IPS-NIHi7 (cell line): ENCODE measurements at regions not wholly inside any gene's neighbourhood (a gene's known extent, or its start where the extent isn't known, plus 50 kb on each side); places are given as distances from the start of the nearest gene placed in this dataset.

Source experiments
- DNase-seq: peaks from one replicate; pipeline ENCODE4 v3.0.0; 2012; ENCODE audit warnings: mixed read lengths; ENCODE audit errors: extremely low spot score

DNA sequence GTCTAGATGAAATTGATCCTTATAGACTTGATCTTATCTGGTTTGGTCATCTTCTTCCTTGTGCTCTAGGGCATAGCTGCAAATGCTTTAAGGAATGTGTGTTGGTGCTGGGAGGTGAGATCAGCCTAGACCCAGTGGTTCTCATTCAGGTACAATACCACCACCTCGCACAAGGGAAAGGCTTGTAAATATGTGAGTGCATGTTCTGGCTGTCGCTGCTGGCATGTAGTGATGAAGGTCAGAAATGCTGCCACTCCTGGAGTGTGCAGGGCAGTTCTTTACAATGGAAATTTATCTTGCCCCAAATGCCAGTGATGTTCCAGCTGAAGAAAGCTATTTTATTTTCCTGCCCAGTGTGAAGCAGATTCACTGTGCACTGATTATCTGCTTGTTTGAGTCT lies 900.9 kb downstream of the QKI start:
- DNase-seq, result no peak

DNA sequence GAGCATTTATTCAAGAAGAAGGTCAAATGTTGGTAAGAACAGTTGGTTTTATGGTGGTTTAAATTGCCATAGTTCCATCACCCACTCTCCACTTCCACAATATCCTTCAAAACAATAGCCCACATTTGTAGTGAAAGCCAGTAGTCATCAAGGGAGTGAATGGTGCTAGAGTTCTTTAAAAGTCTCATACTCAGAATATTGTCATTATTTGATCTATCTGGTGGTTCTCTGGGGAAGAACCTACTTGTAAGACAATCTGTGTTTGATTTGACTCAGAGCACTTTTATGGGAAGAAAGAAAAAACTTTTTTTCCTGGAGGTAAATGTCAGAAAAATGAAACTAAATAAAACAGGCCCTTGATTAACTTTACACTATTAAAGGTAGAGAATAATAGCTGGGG lies 893.8 kb downstream of the QKI start:
- DNase-seq, result no peak

DNA sequence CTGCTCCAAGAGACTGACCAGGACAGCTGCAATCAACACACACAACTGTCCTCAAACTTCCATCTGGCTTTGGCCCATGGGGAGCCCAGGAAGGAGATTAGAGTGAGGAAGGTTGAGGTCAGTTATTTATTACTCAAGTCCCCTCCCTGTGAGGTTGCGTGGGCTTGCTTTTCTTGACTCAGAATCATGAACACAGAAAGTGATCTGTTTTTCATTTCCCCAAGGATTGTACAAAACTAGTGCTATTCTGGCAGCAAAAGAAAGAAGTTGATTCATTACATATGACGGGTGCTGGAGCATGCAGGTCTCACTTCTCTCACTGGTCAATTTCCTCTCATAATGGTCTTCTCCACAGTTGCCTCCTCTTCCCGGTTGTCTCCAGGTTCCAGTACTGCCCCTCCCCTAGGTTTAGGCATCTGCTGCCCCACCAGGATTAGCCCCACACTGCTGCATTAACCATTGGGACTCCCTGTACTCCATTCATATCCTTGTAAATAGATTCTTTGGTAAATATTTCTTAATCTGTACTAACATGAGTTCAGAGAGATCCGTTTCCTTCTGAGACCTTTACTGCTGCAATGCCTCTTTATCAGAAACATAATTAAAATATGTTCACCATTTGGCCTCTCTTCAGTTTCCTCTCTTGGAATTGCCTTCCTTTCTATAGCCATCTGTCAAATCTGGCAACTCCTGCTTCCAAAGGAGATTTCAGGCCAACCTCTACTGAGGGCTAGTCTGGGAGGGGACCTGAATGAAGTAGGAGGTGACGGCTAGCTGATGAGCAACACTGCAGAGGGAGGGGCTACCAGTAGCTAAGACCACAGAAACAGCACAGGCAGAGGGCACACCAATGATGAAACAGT lies 888.8 kb downstream of the QKI start:
- DNase-seq, result no peak

DNA sequence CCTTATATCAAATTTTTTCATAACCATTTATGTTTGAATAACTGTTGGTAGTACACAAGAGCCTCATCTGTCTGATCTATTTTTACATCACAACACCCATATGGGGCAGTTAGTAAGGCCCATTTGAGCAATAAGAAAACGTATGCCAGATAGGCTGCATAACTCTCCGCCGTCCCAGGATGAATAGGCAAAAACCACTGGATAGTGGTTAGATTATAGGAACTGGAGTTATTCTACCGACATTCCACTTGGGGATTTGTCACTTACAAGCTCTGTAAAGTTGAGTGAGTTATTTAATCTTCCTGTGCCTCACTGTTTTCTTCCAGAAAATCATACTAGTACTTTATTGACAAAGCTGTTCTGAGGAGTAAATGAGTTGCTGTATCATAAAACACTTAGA lies 881.9 kb downstream of the QKI start:
- DNase-seq, result no peak

DNA sequence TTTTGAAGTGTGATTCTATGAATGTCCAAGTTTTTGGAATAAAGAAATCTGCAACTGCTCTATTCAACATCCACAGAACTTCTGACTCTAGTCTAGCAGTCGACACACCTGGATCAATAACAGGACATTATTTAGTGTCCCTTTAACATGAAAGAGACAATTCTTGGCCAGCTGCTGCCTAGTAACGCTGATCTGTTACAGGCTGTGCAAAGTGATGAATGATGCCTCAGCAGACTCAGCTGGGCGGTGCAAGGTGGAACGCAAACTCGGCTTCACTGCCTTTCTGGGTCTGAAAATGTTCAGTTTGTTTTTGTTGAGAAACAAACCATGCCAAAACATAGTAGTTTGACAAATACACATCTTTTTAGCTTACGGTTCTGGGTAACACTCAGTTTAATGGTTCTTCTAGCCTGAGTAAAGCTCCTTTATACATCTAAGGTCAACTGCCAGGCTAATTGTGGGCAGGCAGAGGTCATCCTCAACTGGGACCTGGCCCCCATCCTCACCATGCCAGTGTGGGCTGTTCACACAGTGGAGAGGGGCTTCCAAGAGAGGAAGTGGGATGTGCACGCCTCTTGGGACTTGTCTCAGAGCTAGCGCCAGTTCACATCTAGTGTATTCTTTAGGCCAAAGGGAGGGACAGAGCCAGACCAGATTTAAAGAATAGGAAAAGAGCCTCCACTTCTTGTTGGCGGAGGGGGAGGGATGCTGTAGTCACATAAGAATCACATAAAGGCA lies 879.7 kb downstream of the QKI start:
- no peak for DNase-seq

DNA sequence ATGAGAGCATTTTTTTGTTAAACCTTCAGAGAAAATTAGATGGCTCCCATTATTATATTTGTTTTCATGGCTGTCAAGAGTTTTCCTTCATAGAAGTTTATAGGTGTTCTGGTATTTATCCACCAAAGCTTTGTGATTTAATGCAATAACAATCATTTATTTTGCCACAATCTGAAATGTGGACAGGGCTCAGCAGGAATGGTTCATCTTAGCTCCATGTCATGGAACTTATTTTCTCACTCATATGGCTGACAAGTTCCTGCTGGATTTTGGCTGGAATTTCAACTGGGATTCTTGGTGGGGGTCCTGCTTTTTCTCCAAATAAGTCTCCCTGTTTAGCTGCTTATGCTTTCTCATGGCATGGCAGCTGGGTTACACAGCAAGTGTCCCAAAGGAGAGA lies 876.7 kb downstream of the QKI start:
- no peak for DNase-seq

DNA sequence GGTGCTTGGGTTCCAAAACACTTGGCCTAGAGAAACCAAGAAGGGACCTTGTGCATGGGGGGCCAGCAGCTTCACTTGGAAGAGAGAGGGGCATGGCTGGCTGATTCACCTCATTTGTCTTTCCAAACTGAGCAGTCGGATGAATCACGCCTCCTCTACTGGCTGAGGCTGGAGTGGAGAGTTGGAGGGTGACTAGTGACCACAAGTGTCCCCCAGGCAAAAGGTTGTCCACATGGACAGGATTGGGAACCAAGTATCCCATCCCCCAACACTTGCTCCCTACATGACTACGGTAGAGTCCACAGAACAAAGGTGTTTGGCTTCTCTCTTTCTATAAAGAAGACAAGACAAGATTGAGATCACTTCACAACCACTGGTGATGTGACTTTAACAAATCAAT lies 875.6 kb downstream of the QKI start:
- DNase-seq, result no peak

DNA sequence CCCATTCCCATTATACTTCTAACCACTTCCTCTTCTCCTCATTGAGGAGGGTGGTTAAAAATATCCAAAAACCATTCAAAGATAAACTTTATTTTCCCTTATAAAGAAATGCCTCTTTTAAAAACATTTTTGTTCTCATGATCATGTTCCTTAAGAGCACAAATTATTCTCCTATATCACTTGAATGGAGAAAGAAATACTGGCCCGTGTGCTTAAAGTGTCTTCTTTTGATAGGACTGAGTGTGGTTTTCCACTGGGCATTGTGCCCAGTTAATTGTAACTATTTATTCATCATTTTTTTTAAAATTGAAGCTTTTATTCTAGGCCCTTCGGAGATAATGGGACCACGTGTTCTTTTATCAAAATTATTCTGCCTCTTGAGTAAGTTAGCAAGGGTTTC lies 871.5 kb downstream of the QKI start:
- no peak for DNase-seq

DNA sequence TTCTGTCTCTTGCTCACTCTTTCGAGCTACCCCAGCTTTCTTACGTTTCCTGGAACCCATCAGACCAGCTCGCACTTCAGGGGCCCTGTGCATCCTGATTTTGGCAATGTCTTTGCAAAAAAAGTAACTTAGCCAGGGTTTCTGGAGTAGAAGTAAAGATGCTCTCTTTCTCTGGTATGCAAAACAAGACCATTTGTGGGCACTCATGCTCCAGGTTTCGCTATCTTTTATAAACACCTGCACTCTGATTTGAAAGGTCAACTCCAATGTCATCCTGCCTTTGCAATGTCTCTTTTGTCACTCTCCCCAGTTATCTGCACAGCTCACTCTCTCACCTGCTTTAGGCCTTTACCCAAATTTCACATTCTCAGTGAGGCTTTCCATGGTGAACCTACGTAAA lies 869.1 kb downstream of the QKI start:
- no peak for DNase-seq

DNA sequence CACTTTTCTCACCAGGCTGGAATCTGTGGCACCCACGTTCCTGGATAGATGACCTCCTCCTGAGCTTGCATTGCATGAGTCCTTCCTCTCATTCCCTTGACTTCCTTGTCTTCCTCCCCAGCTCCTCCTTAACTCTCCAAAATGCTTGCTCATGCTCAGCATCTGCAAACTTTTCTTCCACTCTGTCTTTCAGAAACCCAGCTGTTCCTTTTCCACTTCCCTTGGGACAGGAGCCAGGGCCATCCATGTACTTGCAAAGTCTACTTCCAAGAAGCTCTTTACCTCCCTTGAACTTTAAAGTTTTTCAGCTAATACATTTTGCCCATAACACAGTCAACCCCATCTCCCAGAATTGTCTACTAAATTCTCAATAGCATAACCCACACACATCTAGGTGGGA lies 861.7 kb downstream of the QKI start:
- DNase-seq, result no peak

DNA sequence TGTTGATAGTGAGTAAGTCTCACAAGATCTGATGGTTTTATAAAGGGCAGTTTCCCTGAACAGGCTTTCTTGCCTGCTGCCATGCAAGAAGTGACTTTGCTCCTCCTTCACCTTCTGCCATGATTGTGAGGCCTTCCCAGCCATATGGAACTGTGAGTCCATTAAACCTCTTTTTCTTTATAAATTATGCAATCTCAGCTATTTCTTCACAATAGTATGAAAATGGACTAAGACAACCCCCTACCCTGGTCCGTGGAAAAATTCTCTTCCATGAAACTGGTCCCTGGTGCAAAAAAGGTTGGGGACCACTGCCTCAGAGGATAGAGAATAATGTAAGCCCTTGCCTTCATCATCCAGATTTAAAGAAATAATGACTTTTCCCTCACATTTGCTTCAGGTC lies 861.3 kb downstream of the QKI start:
- no peak for DNase-seq

DNA sequence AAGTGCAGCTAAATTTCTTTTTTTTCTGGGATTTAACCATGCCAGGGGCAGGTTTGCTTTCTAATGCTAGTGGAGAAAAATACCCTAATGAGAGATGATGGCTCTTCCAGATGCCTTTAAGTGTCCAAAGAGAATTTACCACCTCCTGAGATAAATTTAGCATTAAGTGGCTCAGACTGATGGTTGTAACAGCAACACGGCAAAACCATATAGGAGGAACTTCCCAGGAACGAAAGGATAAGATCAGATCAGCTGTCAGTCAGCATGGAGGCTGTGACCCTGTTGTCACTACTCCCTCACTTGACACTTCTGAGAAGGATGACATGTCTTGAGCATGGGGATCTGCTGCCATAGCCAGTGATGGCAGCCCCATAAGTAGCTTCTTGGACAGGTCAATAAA lies 860.0 kb downstream of the QKI start:
- no peak for DNase-seq

DNA sequence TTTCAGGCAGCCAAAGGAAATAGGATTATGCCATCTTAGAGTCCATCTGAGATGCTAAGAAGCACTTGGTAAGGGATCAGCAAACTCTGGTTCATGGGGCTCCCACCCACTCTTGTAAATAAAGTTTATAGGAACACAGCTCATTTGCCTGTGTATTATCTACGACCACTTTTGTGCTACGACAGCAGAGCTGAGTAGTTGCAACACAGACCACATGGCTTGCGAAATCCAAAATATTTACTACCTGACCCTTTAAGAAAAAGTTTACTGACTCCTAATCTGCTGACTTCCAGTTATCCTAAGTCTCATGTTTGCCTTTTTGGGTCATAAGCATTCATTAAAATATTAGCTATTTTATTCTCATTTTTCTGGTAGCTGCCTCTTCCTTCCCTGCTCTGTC lies 859.0 kb downstream of the QKI start:
- no peak for DNase-seq

DNA sequence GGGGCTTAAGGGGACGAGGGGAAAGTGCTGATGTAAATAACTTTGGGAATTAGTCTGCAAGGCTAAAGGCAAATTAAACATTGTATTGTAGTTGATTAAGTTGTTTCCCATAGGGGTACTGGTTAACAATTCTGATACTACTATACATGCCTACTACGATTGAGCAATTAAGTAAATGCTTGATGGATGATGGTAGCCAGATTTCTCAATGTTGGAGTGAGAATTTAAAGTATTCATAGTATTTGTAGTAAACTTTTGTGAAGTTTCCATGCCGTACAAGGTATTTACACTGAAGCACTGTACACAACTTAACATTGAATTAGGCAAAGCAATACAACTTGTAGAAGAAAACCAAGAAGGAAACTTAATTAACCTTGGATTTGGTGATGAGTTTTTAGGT lies 852.3 kb downstream of the QKI start:
- DNase-seq, result no peak

DNA sequence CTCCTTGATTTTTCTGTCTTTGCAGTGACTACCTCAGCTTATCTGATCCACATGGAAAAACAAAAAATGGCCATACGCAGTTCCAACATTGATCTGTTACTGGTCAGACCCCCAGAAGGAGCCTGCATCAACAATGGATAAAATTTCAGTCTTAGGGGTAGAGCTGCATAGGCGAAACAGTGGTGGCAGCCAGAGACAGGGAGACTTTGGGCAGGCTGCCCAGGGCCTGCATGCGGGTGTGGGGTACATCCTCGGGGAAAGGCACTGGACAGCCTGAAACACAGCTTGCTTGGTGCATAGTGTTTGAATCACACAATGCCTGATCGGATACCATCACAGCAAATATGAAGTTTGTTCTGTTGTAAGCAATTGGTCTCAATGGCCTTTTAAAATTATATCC lies 847.8 kb downstream of the QKI start:
- DNase-seq, result no peak

DNA sequence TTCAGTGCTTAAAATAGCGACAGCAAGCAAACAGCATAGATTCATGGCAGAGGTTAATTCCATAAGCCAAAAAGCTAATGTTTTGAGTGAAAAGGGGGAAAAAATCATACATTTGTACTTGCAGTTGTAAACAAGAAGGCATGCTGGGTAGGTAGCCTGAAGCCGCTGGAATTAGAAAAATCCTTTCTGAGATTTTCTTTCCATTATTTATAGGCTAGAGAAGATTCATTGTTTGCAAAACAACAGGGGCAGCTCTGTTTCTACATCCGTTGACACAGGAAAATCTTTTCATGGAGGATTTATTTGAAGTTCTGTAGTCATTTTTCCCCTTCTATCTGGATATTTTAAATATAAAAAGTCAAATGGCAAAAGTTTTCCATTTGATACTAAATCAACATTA lies 843.9 kb downstream of the QKI start:
- DNase-seq, result no peak

DNA sequence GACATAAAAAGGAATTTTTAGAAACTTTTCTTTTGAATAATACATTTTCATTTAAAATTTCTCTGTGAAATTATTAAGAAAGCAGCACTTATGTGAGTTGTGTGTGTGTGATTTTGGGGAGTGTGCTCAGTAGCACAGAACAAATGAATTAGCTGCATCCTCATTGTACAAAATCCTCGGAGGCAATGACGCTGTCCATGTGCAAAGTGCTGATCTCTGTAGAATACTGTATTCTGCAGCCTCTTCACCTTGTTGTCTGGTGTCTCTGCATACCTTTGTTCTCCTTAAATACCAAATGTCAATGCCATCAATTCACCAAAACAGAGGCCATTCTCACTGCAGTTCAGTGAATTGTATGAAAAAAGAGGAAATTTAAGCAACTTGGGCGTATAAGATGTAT lies 838.4 kb downstream of the QKI start:
- peak; percentile 15 for DNase-seq

DNA sequence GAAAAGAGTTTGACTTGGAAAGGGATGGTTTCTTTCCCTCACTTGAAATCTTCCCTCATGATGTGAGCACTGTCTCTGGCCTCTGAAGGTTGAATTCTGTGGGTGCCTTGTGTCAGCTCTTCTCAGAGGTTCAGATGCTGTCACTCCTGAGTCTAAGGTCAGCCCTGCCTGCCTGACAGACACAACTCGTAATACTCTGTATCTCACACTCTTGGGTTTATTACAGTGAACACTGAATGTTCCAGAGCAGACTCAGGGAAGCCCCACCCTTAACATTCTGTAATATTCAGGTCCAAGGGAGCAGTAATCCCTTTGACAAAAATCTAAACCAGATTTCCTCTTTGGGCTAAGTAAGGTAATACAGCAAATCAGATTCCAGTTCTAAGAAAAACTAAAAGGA lies 837.8 kb downstream of the QKI start:
- DNase-seq, result no peak

DNA sequence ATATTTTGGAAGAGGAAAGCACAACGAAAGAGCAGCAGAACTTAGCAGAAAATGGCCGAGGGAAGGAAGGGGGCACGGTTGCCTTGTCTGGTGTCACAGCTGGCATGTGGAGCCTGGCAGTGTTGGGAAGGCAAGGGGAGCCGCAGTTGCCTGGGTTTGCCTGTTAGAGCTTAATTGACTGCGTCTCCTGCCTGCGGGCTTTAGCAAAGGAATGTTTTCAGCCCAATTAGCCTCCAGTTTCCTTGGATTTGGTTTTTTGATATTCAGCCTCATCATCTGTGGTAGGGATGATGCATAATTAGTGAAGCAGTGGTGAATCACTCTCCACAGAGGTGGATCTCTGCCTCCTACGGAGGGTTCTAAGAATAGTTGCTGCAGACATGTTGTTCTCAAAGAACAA lies 832.6 kb downstream of the QKI start:
- no peak for DNase-seq

DNA sequence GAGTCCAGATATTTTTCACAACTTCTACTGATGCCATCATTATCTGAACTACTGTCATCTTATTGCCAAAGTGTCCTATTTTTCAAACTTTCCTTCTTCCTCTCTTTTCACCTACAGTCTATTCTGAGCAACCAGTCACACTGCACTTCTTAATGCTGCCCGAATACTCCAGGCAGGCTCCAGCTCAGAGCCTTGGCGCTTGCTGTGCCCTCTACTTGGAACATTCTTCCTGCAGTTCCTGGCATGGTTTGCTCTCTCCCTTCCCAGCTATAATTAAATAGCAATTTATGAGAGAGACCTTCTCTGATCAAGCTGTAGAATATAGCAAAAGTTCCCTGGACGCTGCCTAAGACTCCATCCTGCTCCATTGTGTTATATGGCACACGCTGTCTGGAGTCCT lies 831.6 kb downstream of the QKI start:
- DNase-seq, result no peak

DNA sequence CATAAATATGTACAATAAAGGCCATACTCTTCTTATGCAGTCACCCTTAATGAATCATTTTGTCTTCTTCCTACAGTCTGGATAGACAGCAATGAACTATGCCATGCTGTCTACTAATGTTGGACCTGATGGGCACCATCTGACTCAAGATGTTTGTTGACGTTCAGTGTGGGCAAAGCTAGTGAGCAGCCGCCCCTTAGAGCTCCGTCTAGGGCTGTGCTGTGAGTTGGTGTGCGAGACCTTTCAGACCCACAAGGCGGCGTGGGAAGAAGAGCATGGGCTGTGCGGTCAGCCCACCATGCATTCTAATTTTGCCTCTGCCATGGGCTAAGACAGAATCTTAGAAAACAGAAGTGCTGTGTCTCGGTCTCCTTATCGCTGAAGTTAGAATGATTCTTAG lies 829.4 kb downstream of the QKI start:
- no peak for DNase-seq

DNA sequence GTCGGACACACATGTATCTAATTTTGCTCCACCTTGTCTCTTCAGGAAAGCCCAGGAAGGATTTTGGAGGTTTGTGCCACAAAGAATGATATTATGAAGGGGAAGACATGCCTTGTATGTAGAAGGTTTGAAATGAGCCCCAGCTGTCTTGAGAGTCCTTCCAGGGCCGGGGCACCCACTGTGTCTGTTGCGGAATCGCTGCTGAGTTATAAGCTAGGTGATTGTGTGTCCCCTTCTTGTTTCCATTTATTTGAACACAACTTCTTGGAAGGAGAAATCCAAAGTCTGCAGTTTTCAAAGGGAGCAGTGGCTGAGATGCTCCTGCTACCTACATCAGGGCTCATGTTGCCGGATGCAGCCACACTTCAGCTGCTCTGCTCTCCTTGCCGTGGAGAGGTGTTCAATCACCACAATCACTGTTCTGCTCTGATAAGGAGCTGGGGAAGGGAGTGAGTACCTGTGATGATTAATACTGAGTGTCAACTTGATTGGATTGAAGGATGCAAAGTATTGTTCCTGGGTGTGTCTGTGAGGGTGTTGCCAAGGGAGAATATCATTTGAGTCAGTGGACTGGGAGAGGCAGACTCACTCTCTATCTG lies 828.6 kb downstream of the QKI start:
- no peak for DNase-seq

DNA sequence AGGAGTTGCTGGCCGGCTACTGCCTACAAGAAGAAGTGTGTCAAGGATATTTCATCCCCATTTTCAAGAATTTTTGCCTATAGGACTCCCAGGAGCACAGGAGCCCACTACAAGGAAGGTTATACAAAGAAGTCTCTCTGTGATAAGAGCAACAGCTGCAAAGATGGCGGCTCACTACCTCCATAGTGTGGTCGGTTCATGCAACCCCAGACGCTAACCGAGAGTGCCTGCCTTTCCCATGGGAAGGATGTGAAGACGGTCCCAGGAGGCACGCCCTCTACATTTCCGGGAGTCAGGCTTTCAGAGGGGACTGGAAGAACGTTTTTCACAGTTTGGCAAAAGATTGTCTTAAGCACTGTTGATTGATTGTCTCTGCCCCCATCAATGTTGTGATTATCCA lies 816.3 kb downstream of the QKI start:
- DNase-seq, result no peak
